IMR-90 (cell line): ENCODE measurements at regions not wholly inside any gene's neighbourhood (a gene's known extent, or its start where the extent isn't known, plus 50 kb on each side); places are given as distances from the start of the nearest gene placed in this dataset.

Source experiments
- ATAC-seq: fragments of 200-7000 bp; cut with Tn5 transposase; 2 replicates; pipeline ENCODE4 v1.9.1; 2020; ENCODE audit warnings: low read depth, mild to moderate bottlenecking, moderate library complexity
- BruUV-seq: library from RNA; stranded (reverse); fragments of 400-500 nt; replicated peaks from 2 replicates; lab custom pipeline; 2021; lab: Mats Ljungman, UMichigan
- CTCF ChIA-PET: fragments of 300-600 bp; formaldehyde crosslinking; extraction: SDS; loops from one replicate; lab custom pipeline; 2021; ENCODE audit warnings: antibody characterized with exemption; lab: Yijun Ruan, JAX
- POLR2A ChIA-PET: fragments of 300-600 bp; sonication (Branson Sonifier 250); formaldehyde crosslinking; loops from one replicate; lab custom pipeline; 2022; ENCODE audit warnings: antibody characterized with exemption; ENCODE audit not compliant: unreplicated experiment; lab: Charles Lee
- DNase-seq: peaks from one replicate; pipeline ENCODE4 v3.0.0; 2013
- H2AFZ ChIP-seq: replicated peaks from 2 replicates; pipeline ENCODE3; 2013; ENCODE audit warnings: low read length, mild to moderate bottlenecking; ENCODE audit not compliant: poor library complexity
- H2AK5ac ChIP-seq: 2 replicates; pipeline ENCODE4 v1.6.1; 2013; ENCODE audit warnings: low read depth, low read length, inconsistent platforms
- H2AK9ac ChIP-seq: replicated peaks from 2 replicates; pipeline ENCODE3; 2013; ENCODE audit warnings: mild to moderate bottlenecking, low read depth, low read length, moderate library complexity; ENCODE audit not compliant: poor library complexity
- H2BK120ac ChIP-seq: 2 replicates; pipeline ENCODE4 v1.6.1; 2013; ENCODE audit warnings: low read depth, low read length, inconsistent platforms
- H2BK15ac ChIP-seq: 3 replicates; pipeline ENCODE4 v1.6.1; 2013; ENCODE audit warnings: low read depth, low read length, inconsistent platforms
- H2BK20ac ChIP-seq: 2 replicates; pipeline ENCODE4 v1.6.1; 2013; ENCODE audit warnings: low read depth, mild to moderate bottlenecking, inconsistent platforms, low read length, moderate library complexity
- H2BK5ac ChIP-seq: 2 replicates; pipeline ENCODE4 v1.6.1; 2013; ENCODE audit warnings: mild to moderate bottlenecking, low read depth, low read length, inconsistent platforms; ENCODE audit not compliant: poor library complexity, severe bottlenecking
- H3K14ac ChIP-seq: replicated peaks from 2 replicates; pipeline ENCODE4 v1.6.1; 2013; ENCODE audit warnings: low read depth, low read length, inconsistent platforms
- H3K18ac ChIP-seq: 2 replicates; pipeline ENCODE4 v1.6.1; 2013; ENCODE audit warnings: low read depth, low read length, control low read depth
- H3K23ac ChIP-seq: 2 replicates; pipeline ENCODE4 v1.6.1; 2013; ENCODE audit warnings: low read depth, low read length, inconsistent platforms
- H3K27ac ChIP-seq: 2 replicates; pipeline ENCODE4 v1.5.1; 2013; ENCODE audit warnings: mild to moderate bottlenecking, control low read depth, low read length; ENCODE audit not compliant: insufficient read depth
- H3K27me3 ChIP-seq: 2 replicates; pipeline ENCODE4 v1.6.1; 2013; ENCODE audit warnings: low read length; ENCODE audit not compliant: control insufficient read depth, insufficient read depth
- H3K36me3 ChIP-seq: 2 replicates; pipeline ENCODE4 v1.6.1; 2013; ENCODE audit warnings: low read length, mixed read lengths; ENCODE audit not compliant: control insufficient read depth, insufficient read depth
- H3K4ac ChIP-seq: 2 replicates; pipeline ENCODE4 v1.6.1; 2013; ENCODE audit warnings: low read depth, low read length, inconsistent platforms
- H3K4me1 ChIP-seq: 2 replicates; pipeline ENCODE4 v1.6.1; 2013; ENCODE audit warnings: low read length, mixed read lengths; ENCODE audit not compliant: control insufficient read depth, insufficient read depth
- H3K4me2 ChIP-seq: 2 replicates; pipeline ENCODE4 v1.6.1; 2013; ENCODE audit warnings: low read depth, mild to moderate bottlenecking, control low read depth, low read length, moderate library complexity
- H3K4me3 ChIP-seq: 2 replicates; pipeline ENCODE4 v1.5.1; 2013; ENCODE audit warnings: low read depth, mild to moderate bottlenecking, control low read depth, low read length, moderate library complexity; ENCODE audit not compliant: insufficient read depth
- H3K56ac ChIP-seq: 2 replicates; pipeline ENCODE4 v1.6.1; 2013; ENCODE audit warnings: low read length, inconsistent platforms; ENCODE audit not compliant: insufficient read depth; ENCODE audit errors: extremely low read depth
- H3K79me1 ChIP-seq, 2 experiments: 2 replicates each; pipeline ENCODE4 v1.6.1; 2013; ENCODE audit warnings: low read length in 2 of 2, inconsistent platforms in 1 of 2, low read depth in 1 of 2
- H3K9ac ChIP-seq: 2 replicates; pipeline ENCODE4 v1.6.1; 2013; ENCODE audit warnings: low read depth, low read length, control low read depth
- H3K9me1 ChIP-seq: 2 replicates; pipeline ENCODE4 v1.6.1; 2013; ENCODE audit warnings: low read length, inconsistent platforms; ENCODE audit not compliant: insufficient read depth
- H3K9me3 ChIP-seq: 2 replicates; pipeline ENCODE4 v1.6.1; 2013; ENCODE audit warnings: low read length; ENCODE audit not compliant: control insufficient read depth, insufficient read depth
- H4K20me1 ChIP-seq: 2 replicates; pipeline ENCODE4 v1.6.1; 2013; ENCODE audit warnings: low read length, inconsistent platforms; ENCODE audit not compliant: insufficient read depth
- H4K5ac ChIP-seq: 2 replicates; pipeline ENCODE4 v1.6.1; 2013; ENCODE audit warnings: mild to moderate bottlenecking, low read depth, low read length, control low read depth
- H4K8ac ChIP-seq, 2 experiments: 2 replicates each; pipeline ENCODE4 v1.6.1; 2013; ENCODE audit warnings: low read depth in 2 of 2, low read length in 2 of 2, control low read depth in 1 of 2, inconsistent platforms in 1 of 2
- H4K91ac ChIP-seq: 2 replicates; pipeline ENCODE4 v1.6.1; 2013; ENCODE audit warnings: low read depth, low read length, inconsistent platforms; ENCODE audit not compliant: insufficient read depth
- WGBS, 2 experiments: methylation state at CpG; one replicate each; pipeline versions ENCODE4 v1.1.5 to v1.1.7; 2013; ENCODE audit warnings: missing lambda C conversion rate in 2 of 2; ENCODE audit not compliant: insufficient read length in 1 of 2; ENCODE audit errors: extremely low coverage in 2 of 2; 5-methylcytosine and 5-hydroxymethylcytosine counted together
- dilution Hi-C: fragments of 300-500 bp; cut with HindIII; formaldehyde crosslinking; loops from one replicate; pipeline ENCODE4 v1.14.3; 2018; ENCODE audit warnings: low sequenced_read_pairs; ENCODE audit not compliant: unreplicated experiment
- in situ Hi-C: fragments of 300-500 bp; cut with MboI; formaldehyde crosslinking; loops from 3 replicates; pipeline ENCODE4 v1.14.3; 2019; ENCODE audit warnings: low sequenced_read_pairs, inconsistent platforms, mixed read lengths
- intact Hi-C: fragments of 100-400 bp; cut with micrococcal nuclease; formaldehyde crosslinking; loops from 2 replicates; pipeline ENCODE4 v1.10.0; 2022
- TF ChIP-seq, protein P1 (sequence below): conservative IDR thresholded peaks from 2 replicates; pipeline ENCODE4 v1.5.1; 2012; ENCODE audit warnings: mild to moderate bottlenecking, low read depth, low read length, improper control_type of control experiment

DNA sequence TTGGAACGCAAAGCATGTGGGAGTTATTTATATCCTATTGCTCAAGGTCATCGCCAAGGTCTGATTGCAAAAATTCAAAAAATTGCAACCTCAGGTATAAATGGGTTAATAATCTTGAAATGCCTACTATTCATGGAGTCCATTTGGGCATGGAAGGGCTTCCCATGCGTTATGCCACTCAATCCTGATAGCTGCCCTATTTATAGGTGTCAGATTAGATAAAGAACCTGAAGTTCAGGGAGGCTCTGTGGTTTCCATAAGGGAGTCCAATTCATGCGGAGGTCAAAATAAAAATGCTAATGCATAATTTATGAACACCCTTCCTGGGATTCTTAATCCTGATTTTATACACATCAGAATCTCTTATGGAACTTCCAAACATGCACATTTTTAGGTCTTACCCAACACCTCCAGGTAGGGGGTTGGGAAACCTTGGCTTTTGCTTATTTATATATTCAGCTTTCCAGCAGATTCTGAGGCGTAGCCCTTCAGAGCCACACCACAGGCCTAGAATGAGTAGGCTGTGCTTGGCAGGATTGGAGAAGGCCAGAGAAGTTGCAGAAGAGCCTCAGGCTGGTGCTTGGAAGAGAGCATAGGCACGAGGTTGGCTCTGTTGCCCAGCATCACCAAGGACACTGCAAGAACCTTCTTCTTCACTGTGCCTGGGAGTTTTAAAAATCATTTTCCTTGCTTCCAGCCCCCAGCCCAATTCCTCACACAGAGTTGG, 324.4 kb upstream of the CFAP20DC start:
- ATAC-seq = no peak
- no peak for DNase-seq
- no peaks in the 10 kb centered on the region for H3K4me1 ChIP-seq
- ChIA-PET CTCF (no interaction called here), POLR2A (no interaction called here)
- no peak overlapping the region for H2AFZ ChIP-seq
- H3K9me1 ChIP-seq = no peaks in the 10 kb centered on the region
- TF ChIP-seq, protein P1, sequence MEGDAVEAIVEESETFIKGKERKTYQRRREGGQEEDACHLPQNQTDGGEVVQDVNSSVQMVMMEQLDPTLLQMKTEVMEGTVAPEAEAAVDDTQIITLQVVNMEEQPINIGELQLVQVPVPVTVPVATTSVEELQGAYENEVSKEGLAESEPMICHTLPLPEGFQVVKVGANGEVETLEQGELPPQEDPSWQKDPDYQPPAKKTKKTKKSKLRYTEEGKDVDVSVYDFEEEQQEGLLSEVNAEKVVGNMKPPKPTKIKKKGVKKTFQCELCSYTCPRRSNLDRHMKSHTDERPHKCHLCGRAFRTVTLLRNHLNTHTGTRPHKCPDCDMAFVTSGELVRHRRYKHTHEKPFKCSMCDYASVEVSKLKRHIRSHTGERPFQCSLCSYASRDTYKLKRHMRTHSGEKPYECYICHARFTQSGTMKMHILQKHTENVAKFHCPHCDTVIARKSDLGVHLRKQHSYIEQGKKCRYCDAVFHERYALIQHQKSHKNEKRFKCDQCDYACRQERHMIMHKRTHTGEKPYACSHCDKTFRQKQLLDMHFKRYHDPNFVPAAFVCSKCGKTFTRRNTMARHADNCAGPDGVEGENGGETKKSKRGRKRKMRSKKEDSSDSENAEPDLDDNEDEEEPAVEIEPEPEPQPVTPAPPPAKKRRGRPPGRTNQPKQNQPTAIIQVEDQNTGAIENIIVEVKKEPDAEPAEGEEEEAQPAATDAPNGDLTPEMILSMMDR = no peak
- no peaks in the 10 kb centered on the region for H3K36me3 ChIP-seq
- H3K18ac ChIP-seq = no peak overlapping the region
- H3K27ac ChIP-seq = no peak overlapping the region
- dilution Hi-C loops = no loop called here
- H4K91ac ChIP-seq = no peak overlapping the region
- H2BK5ac ChIP-seq = no peak overlapping the region
- no peak overlapping the region for H3K4me2 ChIP-seq
- no peak overlapping the region for H3K56ac ChIP-seq
- no peaks in the 10 kb centered on the region for H3K79me1 ChIP-seq
- no CpG with 5 or more reads among the region's 6 CpGs for WGBS, 2 experiments
- no peak overlapping the region for H2BK20ac ChIP-seq
- peaks cover 3% of the 10 kb centered on the region; the same call in 1 of the 2 replicates for H3K27me3 ChIP-seq
- H3K9ac ChIP-seq = no peak overlapping the region
- BruUV-seq = no TSS peak
- intact Hi-C loops = no loop called here
- no peak overlapping the region for H3K4me3 ChIP-seq
- H3K14ac ChIP-seq = no peak overlapping the region
- H4K20me1 ChIP-seq = no peaks in the 10 kb centered on the region
- no peaks in the 10 kb centered on the region for H3K9me3 ChIP-seq
- no peak overlapping the region for H2AK9ac ChIP-seq
- no peak overlapping the region for H2AK5ac ChIP-seq
- H4K5ac ChIP-seq = no peak overlapping the region
- no peak overlapping the region for H4K8ac ChIP-seq
- no peak overlapping the region for H2BK120ac ChIP-seq
- no peak overlapping the region for H2BK15ac ChIP-seq
- H3K23ac ChIP-seq = no peak overlapping the region
- no peak overlapping the region for H3K4ac ChIP-seq
- in situ Hi-C loops = no loop called here
